Posterior cingulate gyrus (tissue), 11 donors: ENCODE measurements at regions not wholly inside any gene's neighbourhood (a gene's known extent, or its start where the extent isn't known, plus 50 kb on each side); places are given as distances from the start of the nearest gene placed in this dataset.
"Not testable (repeated sequence)": the region's sequence is repeated elsewhere in the genome, so short reads cannot be mapped to it uniquely, and the experiment has no call there.

Experiments used
- DNase-seq, 10 donors: peaks; one replicate each; pipeline versions ENCODE4 v3.0.0 to v3.0.0-alpha.2; 2020 to 2021; ENCODE audit warnings: mixed read lengths in 3 of 10
- intact Hi-C: fragments of 100-400 bp; cut with DNase I; formaldehyde crosslinking; loops from one replicate; pipeline ENCODE4 v1.15.1; 2023

DNA sequence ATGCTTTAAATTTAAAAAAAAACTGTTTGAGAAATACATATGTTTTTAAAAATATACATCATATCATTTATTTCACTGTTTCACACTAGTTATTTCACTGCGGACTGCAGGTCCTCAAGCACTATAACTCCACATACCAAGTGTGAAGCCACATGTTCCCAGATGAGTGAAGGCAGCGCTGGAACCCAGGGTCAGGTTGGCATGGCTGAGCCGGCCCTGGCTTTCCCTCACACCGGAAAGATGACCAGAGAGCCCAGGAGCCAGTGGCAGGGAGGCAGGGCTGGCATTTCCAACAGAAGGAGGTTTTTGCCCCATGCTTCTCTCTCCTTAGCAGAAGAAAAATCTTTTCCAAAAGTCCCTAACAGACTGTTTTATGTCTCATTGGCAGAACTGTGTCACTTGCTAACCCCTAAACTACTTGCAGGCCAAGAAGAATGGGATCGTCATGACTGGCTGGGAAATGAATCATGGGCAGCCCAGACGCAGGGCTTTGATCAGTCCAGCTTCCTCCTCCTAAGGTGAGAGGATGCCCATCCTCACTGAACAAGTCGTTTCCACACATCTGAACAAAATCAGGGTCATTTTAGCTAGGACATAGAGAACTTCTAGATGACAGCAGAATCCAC, 287.6 kb upstream of the HNRNPA3 start:
- DNase-seq = no peak
- intact Hi-C loops = no loop called here

GRCh38 chr2:176926453-176926852, 286.1 kb upstream of the HNRNPA3 start:
- intact Hi-C loops = no loop called here
- no peak for DNase-seq

DNA sequence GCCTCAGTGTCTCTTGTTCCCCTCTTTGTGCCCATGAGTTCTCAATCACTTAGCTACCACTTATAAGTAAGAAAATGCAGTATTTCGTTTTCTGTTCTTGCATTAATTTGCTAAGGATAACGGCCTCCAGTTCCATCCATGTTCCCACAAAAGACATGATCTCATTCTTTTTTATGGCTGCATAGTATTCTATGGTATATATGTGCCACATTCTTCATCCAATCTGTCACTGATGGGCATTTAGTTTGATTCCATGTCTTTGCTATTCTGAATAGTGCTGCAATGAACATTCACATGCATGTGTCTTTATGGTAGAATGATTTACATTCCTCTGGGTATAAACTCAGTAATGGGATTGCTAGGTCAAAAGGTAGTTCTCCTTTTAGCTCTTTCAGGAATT, 283.2 kb upstream of the HNRNPA3 start:
- DNase-seq, intact Hi-C loops: not testable (repeated sequence)

DNA sequence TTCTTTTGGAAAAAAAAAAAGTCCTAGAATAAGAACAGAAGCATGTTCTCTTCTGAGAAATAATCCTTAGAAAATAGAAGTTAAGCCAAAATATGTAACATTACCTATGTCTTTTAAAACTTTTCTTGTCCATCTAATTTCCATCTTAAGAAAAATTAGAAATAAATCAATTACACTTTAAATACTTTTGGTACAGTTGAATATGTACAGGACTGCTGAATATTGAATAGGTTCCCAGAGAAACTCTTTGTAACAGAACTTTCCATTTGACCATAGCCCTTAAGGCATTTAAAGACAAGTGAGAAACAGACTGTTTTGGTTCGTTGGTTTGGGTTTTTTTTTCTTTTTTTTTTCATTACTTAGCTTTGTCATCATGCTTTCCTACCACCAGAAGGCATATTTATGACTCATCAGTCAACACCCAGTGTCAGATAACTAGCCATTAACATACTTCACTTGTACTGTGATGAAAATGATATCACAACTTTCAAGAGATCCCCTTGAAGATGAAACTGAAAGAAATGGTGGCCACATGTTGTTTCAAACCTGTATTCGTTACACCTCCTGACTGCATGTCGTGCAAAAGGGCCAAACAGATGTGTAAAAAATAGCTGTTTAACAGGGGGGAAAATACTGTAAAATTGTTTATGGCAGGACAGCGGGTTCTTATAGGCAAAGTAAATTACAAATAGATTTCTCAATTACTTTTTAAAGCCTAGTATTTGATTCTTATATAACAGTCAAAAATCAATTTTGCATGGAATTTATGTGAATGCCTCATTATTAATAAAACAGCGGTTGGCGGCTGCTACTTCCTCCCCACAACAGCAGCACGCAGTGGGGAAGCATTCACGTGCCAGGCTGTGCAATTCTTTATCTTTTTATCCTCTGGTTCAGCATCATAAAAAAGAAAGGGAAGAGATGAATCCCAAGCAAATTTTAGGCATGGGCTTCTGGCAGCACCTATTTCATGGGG, 280.7 kb upstream of the HNRNPA3 start:
- intact Hi-C loops = no loop called here
- no peak for DNase-seq

DNA sequence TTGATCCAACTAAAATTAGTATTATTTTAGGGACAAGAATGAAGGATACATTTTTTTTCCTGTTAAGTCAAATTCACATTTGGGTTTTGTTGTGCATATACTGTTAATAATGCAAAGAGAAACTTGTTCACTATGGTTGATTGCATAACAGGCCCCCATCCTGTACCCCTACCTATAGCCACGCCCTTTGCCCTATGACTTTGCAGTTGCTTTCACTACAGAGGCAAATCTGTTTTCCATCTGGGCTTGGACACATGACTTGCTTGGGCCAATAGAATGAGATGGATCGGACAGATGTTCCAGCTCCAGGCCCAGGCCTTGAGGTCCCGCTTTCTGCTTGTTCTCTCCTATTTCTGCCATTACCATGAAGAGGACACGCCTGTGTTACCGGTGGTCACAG, 278.5 kb upstream of the HNRNPA3 start:
- intact Hi-C loops = no loop called here
- DNase-seq = no peak

DNA sequence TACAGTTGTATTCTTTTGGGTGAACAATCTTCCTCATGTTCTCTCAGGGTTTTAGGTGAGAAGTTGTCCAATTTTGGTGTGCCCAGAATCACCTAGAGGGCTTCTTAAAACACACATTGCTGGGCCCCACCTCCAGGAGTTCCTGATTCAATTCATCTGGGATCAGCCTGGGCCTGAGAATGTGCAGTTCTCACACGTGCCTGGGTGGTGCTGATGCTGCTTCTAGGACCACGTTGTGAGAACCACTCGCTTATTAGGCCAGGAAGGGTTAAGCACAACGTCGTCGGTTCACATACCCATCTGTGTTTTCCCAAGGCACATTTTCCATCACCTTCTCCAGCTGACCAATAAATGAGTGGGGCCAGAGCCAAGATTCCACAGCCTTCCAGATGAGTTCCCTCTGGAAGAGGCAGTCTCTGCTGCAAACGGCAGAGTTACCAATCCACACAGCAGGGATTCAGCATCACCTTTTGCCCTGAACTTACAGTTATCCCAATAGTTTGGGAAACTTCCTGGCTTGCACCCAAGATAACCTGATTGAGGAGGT, 277.7 kb upstream of the HNRNPA3 start:
- DNase-seq = no peak
- intact Hi-C loops = no loop called here

DNA sequence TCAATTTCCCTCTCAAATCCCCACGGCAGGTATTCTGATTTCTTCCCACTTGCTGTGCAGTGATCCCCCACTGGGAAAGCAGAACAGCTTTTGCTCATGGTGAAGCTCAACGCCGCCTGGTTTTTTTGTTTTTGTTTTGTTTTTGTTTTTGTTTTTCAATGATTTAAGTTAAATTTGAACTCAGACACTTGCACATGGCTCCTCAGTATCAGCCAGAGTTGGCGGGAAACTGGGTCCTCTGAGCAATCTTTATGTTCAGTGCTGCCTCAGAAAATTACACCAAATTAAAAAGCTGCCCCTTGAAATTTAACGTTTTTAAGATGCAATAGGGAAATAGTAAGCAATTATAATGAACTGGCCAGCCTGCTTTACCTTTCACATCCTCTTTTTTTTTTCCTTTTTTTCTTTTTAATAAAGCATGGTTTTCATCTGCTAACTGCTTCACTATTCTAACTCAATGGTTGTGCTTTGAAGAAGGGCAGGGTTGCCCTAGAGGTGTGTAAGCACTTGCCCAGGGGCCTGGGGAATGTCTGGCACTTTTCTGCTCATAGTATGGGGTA, 277.0 kb upstream of the HNRNPA3 start:
- intact Hi-C loops = no loop called here
- no peak for DNase-seq

GRCh38 chr2:176936410-176936809, 276.2 kb upstream of the HNRNPA3 start:
- DNase-seq = no peak
- intact Hi-C loops = no loop called here

DNA sequence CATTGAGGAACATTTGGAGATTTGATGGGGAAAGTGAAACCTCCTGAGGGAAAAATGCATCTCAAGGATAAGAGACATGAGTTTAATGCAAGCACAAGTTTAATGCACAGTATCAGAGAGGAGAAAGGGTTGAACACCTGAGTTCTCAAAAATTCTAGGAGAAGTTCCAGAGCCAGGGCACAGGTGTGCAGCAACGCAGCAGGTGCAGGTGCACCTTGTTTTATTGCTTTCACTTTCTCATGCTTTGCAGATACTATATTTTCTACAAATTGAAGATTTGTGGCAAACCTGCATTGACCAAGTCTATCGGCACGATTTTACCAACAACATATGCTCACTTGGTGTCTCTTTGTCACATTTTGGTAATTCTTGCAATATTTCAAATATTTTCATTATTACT, 267.6 kb upstream of the HNRNPA3 start:
- intact Hi-C loops = no loop called here

DNA sequence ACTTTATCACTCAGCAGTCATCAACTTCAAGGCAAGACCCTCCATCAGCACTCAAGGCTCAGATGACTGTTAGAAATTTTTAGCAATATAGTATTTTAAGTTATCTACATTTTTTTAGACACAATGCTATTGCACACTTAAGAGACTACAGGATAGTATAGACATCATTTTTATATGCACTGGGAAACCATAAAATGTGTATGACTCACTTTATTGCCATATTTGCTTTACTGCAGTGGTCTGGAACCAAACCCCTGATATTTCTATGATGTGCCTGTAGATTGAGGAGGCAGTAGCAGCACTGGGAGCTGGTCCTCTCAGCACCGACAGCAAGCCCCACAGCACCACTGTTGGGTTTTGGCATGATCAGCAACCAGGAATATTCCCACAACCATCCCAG, 264.8 kb upstream of the HNRNPA3 start:
- intact Hi-C loops = no loop called here
- no peak for DNase-seq

More for the DNA sequence above, 267.6 kb upstream of the HNRNPA3 start:
- DNase-seq = no peak

DNA sequence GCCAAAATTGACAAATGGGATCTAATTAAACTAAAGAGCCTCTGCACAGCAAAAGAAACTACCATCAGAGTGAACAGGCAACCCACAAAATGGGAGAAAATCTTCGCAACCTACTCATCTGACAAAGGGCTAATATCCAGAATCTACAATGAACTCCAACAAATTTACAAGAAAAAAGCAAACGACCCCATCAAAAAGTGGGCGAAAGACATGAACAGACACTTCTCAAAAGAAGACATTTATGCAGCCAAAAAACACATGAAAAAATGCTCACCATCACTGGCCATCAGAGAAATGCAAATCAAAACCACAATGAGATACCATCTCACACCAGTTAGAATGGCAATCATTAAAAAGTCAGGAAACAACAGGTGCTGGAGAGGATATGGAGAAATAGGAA, 261.4 kb upstream of the HNRNPA3 start:
- intact Hi-C loops = not testable (repeated sequence)

GRCh38 chr2:176956791-176957190, 255.8 kb upstream of the HNRNPA3 start:
- no peak for DNase-seq
- intact Hi-C loops = no loop called here

More for the DNA sequence above, 261.4 kb upstream of the HNRNPA3 start:
- not testable (repeated sequence) for DNase-seq

- DNase-seq = no peak
- intact Hi-C loops = no loop called here
Measured at GRCh38 chr2:176959614-176960013, 253.0 kb upstream of the HNRNPA3 start.

DNA sequence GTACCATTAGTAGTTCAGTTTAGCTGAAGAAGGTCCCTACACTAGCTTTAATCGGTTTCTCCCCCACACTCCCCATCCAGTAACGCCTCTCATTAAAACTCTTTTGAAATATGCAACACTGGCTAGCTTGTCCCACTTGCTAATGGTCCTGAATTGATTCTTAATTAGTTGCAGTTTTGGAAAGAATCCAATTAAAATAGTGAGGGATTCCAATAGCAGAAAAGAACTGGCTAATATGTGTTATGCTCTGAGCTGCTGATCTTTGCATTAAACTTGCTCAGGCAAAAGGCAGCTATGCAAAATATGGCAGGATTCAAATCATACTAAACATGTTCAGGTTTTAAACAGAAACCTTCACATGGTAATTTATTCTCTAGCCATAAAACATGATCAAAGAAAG, 252.5 kb upstream of the HNRNPA3 start:
- DNase-seq = no peak
- intact Hi-C loops = no loop called here

DNA sequence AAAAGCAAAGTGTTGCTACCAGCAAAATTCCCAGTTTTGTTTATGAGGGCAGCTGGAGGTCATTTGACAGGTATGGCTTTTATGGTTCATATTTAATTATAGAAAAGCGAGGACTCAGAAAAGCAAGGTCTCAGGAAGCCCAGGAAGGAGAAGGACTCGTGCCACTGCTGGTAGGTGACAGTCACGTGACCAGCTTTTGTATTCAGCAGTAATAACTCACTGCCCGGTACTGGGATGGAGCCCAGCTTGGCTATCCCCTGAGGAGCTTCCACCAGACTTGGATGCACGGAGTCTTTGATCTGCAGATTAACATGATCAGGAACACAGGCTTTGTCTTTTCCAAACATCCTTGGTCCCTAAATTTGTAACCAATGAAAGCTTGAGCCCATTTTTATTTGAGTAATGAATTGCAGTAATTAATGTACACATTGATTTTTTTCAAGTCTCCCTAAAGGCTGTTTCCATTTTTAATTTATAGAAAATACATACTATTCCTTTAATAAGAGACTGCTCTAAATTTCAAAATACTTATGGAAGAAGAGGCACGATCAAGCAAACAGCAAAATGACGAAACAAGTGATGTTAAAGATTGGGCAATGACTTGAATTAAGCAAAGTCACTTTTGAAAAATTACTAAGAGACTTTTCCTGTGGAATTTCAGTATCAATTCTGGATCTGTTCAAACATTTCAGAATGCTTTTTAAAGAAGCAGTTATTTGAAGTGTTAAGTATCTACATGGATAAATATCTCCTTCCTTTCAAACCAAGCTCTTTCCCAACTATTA, 251.7 kb upstream of the HNRNPA3 start:
- peak in 2 of 10 donors; percentile 12 to 57 for DNase-seq
- intact Hi-C loops = no loop called here

DNA sequence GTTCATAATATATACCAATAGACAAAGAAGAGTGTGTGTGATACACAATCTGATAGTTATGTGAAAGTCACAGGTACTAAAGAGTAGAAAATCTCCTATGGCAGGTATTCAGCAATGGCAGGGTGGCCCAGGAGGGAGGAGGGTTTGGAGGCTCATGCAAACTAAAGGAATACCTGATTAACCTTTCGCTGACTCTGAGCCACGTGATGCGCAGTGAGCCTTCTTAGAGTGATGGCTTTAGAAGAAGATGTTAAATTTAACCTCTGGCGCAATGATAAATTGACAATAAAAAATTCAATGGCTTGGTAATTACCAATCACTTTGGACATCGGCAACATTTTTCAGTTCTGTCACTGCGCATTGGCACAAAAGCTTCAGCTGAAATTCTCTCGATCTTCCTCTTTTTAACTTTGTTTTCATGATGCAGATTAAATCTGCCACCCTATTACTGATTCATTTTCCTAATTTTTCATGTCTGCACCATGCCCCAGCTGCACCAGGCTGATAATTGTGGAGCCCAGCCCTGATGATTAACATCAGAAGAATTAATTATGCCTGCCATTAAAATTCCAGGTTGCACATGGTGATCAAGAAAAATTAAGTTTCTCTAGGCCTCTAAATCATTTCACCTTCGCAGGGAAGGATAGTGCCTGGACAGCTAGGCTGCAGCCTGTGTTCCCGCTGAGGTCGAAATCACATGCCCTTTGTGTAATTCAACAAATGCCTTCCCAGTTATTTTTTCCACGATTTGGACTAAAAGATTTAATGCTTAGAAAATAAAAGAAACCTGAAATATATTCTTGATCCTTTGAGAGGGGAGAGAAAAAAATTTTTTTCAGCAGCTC, 250.6 kb upstream of the HNRNPA3 start:
- DNase-seq = no peak
- intact Hi-C loops = no loop called here

GRCh38 chr2:176963568-176964287, 248.9 kb upstream of the HNRNPA3 start:
- intact Hi-C loops = no loop called here
- no peak for DNase-seq

DNA sequence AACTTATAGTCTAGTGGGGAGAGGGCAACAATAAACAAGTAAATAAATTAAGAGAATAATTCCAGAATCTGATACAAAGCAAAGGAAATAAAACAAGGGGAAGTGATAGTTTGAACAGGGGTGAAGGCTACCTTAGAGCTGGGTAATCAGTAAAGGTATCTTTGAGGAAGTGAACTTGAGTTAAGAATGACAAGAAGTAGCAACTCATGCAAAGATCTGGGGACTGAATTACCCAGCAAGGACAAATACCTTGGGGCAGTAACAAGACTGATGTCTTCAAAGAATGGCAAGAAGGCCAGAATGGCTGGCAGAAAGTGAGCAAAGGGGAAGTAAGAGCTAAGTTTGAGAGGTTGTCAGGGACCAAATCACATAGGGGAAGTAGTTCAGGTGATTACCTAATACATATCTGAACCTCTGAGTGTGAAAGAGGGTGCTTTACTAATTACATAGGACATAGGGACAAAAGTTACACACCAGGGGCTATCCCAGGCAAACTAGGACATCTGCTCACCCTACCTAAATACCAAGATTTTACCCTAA, 244.6 kb upstream of the HNRNPA3 start:
- intact Hi-C loops = no loop called here

More for the DNA sequence above, 244.6 kb upstream of the HNRNPA3 start:
- no peak for DNase-seq
